DOHH2 (cell line): ENCODE measurements at regions not wholly inside any gene's neighbourhood (a gene's known extent, or its start where the extent isn't known, plus 50 kb on each side); places are given as distances from the start of the nearest gene placed in this dataset.

Experiments used
- H3F3A ChIP-seq: fragments of 200-600 bp; sonication (generic), shearing (Covaris generic); 2 replicates; pipeline ENCODE4 v1.6.0; 2016; ENCODE audit warnings: antibody characterized with exemption, mild to moderate bottlenecking; ENCODE audit not compliant: control insufficient read depth, insufficient read depth
- H3K27ac ChIP-seq: fragments of 200-600 bp; sonication (generic); 2 replicates; pipeline ENCODE4 v1.5.1; 2014; ENCODE audit warnings: low read depth, mild to moderate bottlenecking, low read length, moderate library complexity
- H3K27me3 ChIP-seq: fragments of 200-600 bp; sonication (generic); 2 replicates; pipeline ENCODE4 v1.6.1; 2014; ENCODE audit warnings: mild to moderate bottlenecking, low read length, mixed read lengths; ENCODE audit not compliant: control insufficient read depth
- H3K36me3 ChIP-seq: fragments of 200-600 bp; sonication (generic); 2 replicates; pipeline ENCODE4 v1.6.1; 2014; ENCODE audit warnings: mild to moderate bottlenecking, low read length, moderate library complexity, mixed read lengths; ENCODE audit not compliant: control insufficient read depth
- H3K4me1 ChIP-seq: fragments of 200-600 bp; sonication (generic); 2 replicates; pipeline ENCODE4 v1.6.1; 2014; ENCODE audit warnings: mild to moderate bottlenecking, low read length, mixed read lengths; ENCODE audit not compliant: control insufficient read depth
- H3K4me2 ChIP-seq: fragments of 200-600 bp; sonication (generic); 2 replicates; pipeline ENCODE4 v1.6.0; 2014; ENCODE audit warnings: mild to moderate bottlenecking, low read length, moderate library complexity
- H3K4me3 ChIP-seq: fragments of 200-600 bp; sonication (generic); 2 replicates; pipeline ENCODE4 v1.5.1; 2014; ENCODE audit warnings: mild to moderate bottlenecking, low read length, mixed read lengths
- H3K79me2 ChIP-seq: fragments of 200-600 bp; sonication (generic); 2 replicates; pipeline ENCODE4 v1.6.1; 2014; ENCODE audit warnings: mild to moderate bottlenecking, low read length, mixed read lengths; ENCODE audit not compliant: control insufficient read depth
- H3K9me2 ChIP-seq: fragments of 200-600 bp; sonication (generic); replicated peaks from 2 replicates; pipeline ENCODE4 v1.6.1; 2014; ENCODE audit warnings: mild to moderate bottlenecking, low read length, mixed read lengths; ENCODE audit not compliant: control insufficient read depth
- H3K9me3 ChIP-seq: fragments of 200-600 bp; sonication (generic); 2 replicates; pipeline ENCODE4 v1.6.1; 2014; ENCODE audit warnings: antibody characterized with exemption, low read length, mixed read lengths; ENCODE audit not compliant: control insufficient read depth, insufficient read depth
- H4K20me1 ChIP-seq: fragments of 200-600 bp; sonication (generic); 2 replicates; pipeline ENCODE4 v1.6.0; 2014; ENCODE audit warnings: low read depth, mild to moderate bottlenecking, antibody characterized with exemption, low read length, moderate library complexity; ENCODE audit not compliant: control insufficient read depth, insufficient read depth
- CTCF ChIP-seq: fragments of 200-600 bp; sonication (generic); IDR thresholded peaks from one replicate; pipeline ENCODE4 v1.5.1; 2014; ENCODE audit warnings: antibody characterized with exemption, mild to moderate bottlenecking, low read depth, low read length; ENCODE audit not compliant: poor library complexity, severe bottlenecking
- EZH2phosphoT487 ChIP-seq: fragments of 200-600 bp; sonication (generic); IDR thresholded peaks from 2 replicates; pipeline ENCODE4 v1.6.1; 2017; ENCODE audit warnings: borderline replicate concordance, mild to moderate bottlenecking, antibody characterized with exemption, low read length, moderate library complexity, mixed read lengths

GRCh38 chr9:107147134-107147533, 135.9 kb upstream of the RAD23B start:
- H4K20me1 ChIP-seq: no peaks in the 10 kb centered on the region
- no peaks in the 10 kb centered on the region for H3K27me3 ChIP-seq

GRCh38 chr9:107148216-107148615, 134.9 kb upstream of the RAD23B start:
- no peaks in the 10 kb centered on the region for H3K9me2 ChIP-seq
- H3K27ac ChIP-seq: no peak overlapping the region

More at GRCh38 chr9:107147134-107147533, 135.9 kb upstream of the RAD23B start:
- H3K9me2 ChIP-seq: no peaks in the 10 kb centered on the region
- H3K36me3 ChIP-seq: no peaks in the 10 kb centered on the region
- H3K4me3 ChIP-seq: no peak overlapping the region
- H3K79me2 ChIP-seq: no peaks in the 10 kb centered on the region
- H3K9me3 ChIP-seq: 0 out of 2 replicates have a peak, but pooled peaks cover 3% of the 10 kb centered on the region
- H3K4me1 ChIP-seq: no peaks in the 10 kb centered on the region
- H3K27ac ChIP-seq: no peak overlapping the region
- H3K4me2 ChIP-seq: no peak overlapping the region
- TF ChIP-seq EZH2phosphoT487 (no peak), CTCF (no peak)
- no peaks in the 10 kb centered on the region for H3F3A ChIP-seq

GRCh38 chr9:107149756-107150155, 133.3 kb upstream of the RAD23B start:
- H3K36me3 ChIP-seq: no peaks in the 10 kb centered on the region
- H3K9me2 ChIP-seq: no peaks in the 10 kb centered on the region
- no peaks in the 10 kb centered on the region for H3K79me2 ChIP-seq
- no peak overlapping the region for H3K27ac ChIP-seq
- no peaks in the 10 kb centered on the region for H4K20me1 ChIP-seq
- H3K4me2 ChIP-seq: no peak overlapping the region
- no peaks in the 10 kb centered on the region for H3K27me3 ChIP-seq
- H3K9me3 ChIP-seq: 0 out of 2 replicates have a peak, but pooled peaks cover 3% of the 10 kb centered on the region
- H3K4me3 ChIP-seq: no peak overlapping the region
- no peaks in the 10 kb centered on the region for H3F3A ChIP-seq
- TF ChIP-seq CTCF (no peak), EZH2phosphoT487 (no peak)
- no peaks in the 10 kb centered on the region for H3K4me1 ChIP-seq

More at GRCh38 chr9:107148216-107148615, 134.9 kb upstream of the RAD23B start:
- Histone ChIP-seq H3K9me3 (0 out of 2 replicates have a peak, but pooled peaks cover 3% of the 10 kb centered on the region), H3K27me3 (no peaks in the 10 kb centered on the region), H3K36me3 (no peaks in the 10 kb centered on the region), H3K4me3 (no peak overlapping the region), H3K4me1 (no peaks in the 10 kb centered on the region), H3K4me2 (no peak overlapping the region), H3K79me2 (no peaks in the 10 kb centered on the region), H4K20me1 (no peaks in the 10 kb centered on the region), H3F3A (no peaks in the 10 kb centered on the region)
- TF ChIP-seq EZH2phosphoT487: no peak
- no peak for TF ChIP-seq CTCF

GRCh38 chr9:107153336-107153735, 129.7 kb upstream of the RAD23B start:
- no peaks in the 10 kb centered on the region for H3K4me1 ChIP-seq
- no peaks in the 10 kb centered on the region for H3K9me2 ChIP-seq
- H3K27me3 ChIP-seq: no peaks in the 10 kb centered on the region
- H3K4me2 ChIP-seq: no peak overlapping the region
- H4K20me1 ChIP-seq: no peaks in the 10 kb centered on the region
- H3K4me3 ChIP-seq: no peak overlapping the region
- H3K36me3 ChIP-seq: no peaks in the 10 kb centered on the region
- no peak overlapping the region for H3K27ac ChIP-seq
- H3K9me3 ChIP-seq: 0 out of 2 replicates have a peak, but pooled peaks cover 3% of the 10 kb centered on the region
- TF ChIP-seq EZH2phosphoT487 (no peak), CTCF (no peak)
- no peaks in the 10 kb centered on the region for H3F3A ChIP-seq
- H3K79me2 ChIP-seq: no peaks in the 10 kb centered on the region
